ENCODE measurements at regions not wholly inside any gene's neighbourhood (a gene's known extent, or its start where the extent isn't known, plus 50 kb on each side); places are given as distances from the start of the nearest gene placed in this dataset.
"Not testable (repeated sequence)": the region's sequence is repeated elsewhere in the genome, so short reads cannot be mapped to it uniquely, and the experiment has no call there.

- intact Hi-C loops (cut with DNase I) = no loop called here
- no peak for ATAC-seq
These were observed 99.9 kb upstream of the ZNF236 start for GRCh38 chr18:76722224-76723061.

DNA sequence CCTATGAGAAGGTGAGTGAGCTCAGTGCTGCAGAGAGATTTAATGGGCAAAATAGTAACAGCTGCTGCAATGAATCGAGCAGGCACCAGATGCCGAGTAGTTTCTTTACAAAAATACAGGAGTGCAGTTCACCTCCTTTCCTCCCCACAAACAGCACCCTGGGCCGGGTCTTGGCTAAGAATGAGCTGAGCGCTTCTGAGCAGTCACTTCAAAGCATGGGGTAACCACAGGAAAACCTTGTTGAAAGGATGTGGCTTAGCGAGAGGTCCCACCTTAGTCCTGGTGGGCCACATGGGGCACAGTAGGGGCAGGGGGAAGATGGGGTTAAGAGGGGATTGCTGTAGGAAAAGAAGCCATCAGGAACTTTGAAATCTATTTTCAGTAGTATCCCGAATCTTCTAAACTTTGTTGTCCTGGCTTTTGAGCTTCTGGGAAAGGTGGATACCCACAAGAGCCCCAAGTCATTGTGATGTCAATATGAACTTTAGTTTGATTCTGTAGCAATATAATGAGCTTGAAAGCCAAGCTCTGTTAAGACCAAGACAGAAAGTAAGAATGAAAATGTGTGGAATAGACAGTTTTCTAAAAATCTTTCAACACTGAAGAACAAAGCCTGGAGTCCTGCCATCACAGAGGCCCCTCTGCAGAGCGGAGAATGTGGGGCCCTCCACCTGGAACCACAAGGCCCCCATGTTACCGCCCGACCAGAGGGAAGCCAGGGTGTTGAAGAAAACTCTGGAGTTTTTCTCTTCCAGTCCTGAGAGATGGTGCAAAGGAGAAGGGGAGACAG lies 101.0 kb upstream of the ZNF236 start:
- ATAC-seq (no peak), DNase-seq (ENCODE audit: missing footprints) (no peak)
- intact Hi-C loops (cut with DNase I) = no loop called here

More at GRCh38 chr18:76722224-76723061, 99.9 kb upstream of the ZNF236 start:
- no peak for DNase-seq (ENCODE audit: missing footprints)

DNA sequence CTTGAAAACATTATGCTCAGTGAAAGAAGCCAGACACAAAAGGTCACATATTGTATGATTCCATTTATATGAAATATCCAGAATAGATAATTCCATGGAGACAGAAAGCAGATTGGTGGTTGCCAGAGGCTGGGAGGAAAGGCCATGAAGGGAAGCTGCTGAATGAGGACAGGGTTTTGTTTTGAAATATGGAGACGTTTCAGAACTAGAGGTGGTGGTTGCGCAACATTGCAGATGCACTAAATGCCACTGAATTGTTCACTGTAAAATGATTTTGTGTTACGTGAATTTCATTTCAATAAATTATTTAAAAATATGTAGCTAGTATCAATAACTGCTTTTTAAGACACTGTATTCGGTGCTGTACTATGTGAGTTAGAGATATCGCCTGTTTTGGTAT lies 101.7 kb upstream of the ZNF236 start:
- intact Hi-C loops (cut with DNase I) = no loop called here
- ATAC-seq (no peak), DNase-seq (ENCODE audit: missing footprints) (no peak)

- ATAC-seq (no peak), DNase-seq (ENCODE audit: missing footprints) (no peak)
- intact Hi-C loops (cut with DNase I) = no loop called here
These were observed 107.2 kb upstream of the ZNF236 start for GRCh38 chr18:76715012-76715610.

- no peak for DNase-seq (ENCODE audit: missing footprints)
- no peak for ATAC-seq
- intact Hi-C loops (cut with DNase I) = no loop called here
These were observed 108.9 kb upstream of the ZNF236 start for GRCh38 chr18:76713432-76713831.

DNA sequence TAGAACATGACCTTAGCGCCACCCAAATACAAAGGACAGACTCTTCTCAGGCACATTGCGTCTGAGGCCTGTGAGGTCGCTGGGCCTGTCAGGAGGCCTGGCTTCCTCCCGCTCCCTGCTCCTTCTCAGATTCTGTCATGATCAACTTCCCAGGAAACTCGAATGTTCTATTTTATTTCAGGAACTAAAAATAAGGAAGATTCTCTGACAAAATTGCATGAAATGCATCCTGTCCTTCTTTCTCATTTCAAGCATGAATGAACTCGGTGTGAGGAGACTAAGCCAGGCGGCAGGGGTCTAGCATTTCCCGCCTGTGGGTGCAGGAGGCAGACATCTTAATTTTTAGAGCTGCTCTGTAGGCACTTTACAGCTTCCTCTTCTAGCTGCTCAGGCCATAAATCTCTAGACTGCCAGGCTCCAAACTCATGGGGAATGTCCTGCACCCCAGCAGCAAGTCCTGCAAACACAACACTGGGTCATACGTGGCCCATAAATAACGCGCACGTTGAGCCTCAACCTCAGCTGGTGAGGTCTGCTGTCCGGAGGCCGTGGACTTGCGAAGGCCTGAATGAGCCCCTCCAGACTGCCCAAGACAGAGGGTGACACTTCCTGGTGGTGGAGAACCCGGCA lies 109.7 kb upstream of the ZNF236 start:
- ATAC-seq = no peak
- no peak for DNase-seq (ENCODE audit: missing footprints)
- intact Hi-C loops (cut with DNase I) = no loop called here

- DNase-seq (ENCODE audit: missing footprints) (no peak), ATAC-seq (no peak)
- intact Hi-C loops (cut with DNase I) = no loop called here
These were observed 111.5 kb upstream of the ZNF236 start for GRCh38 chr18:76710646-76711520.

DNA sequence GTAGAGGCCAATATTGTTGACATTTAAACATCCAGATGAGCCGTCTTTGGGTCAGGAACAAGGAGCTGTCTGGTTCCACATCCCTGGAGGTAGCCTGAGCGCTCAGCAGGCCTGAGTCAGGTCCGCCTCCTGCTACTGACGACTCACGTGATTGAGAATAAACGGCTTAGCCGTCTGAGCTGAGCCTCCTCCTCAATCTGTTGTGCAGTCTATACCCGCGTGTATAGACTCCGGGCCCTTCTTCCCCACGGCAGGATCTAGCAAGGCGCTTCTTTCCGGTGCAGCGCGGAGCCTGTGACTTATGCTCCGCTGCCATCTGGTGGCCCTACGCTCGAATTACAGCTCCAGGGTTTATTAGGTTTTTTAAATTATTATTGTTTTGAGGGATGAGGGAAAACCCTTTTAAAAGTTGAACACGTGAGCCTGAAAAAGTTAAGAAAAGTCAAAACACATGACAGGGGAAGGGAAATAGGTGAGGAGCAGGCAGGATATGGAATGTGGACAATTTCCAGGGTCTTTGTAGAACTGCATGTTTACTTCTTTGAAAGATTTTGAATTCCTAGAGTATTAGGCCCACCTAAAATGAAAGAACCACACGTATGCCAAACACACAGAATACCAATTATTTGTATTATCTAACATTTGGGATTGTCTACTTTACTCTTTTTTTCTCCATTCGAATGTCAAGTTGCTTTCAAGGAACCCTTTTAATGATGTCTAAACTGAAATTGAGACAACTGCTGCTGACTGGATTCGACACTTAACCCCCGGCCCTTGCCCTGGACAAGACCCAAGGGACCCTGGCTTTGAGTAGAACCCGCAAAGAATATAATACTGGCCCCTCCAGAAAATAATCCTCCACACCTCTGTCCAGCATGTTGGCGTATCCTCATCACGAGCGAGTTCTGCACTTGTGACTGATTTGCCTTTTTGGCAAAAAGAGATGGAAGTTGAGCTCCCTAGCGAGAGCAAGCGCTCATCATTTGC lies 112.4 kb upstream of the ZNF236 start:
- intact Hi-C loops (cut with DNase I) = loop anchor here (1.0 to 10.0 kb wide), 2 partner anchors 215 to 311 kb away; partner anchors contain the start of gene ZNF516
- DNase-seq (ENCODE audit: missing footprints) (peak; percentile 89), ATAC-seq (peak; percentile 80)

DNA sequence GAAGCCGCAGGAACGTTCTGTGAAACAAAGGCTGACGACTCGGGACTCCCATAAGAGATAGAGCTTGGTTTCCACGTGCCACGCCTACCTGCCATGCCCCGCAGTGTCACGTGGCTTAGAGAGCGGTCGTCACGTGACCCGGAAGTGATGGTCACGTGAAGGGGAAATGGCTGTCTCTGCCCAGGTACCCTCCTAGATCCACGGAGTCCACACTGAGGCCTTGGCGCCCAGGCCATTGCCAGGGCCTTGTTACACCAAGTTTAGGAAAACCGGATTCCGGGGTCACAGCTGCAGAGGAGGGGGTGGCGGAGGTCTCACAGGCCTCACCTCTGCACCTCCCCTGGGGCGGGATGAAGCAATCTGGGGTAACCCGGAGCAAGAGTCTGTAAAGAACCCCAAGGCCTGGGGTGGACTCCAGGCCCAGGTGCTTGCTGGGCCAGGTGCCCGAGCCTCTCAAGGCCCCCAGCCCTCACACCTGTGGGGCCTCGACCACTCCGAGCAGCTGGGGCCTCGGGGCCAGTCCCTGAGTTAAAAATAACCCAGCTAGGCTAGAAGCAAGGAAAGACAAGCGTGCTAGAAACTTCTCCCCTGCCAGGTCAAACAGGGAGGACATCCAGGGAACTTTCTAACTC lies 113.5 kb upstream of the ZNF236 start:
- intact Hi-C loops (cut with DNase I) = loop anchor here (1.0 to 10.0 kb wide), 2 partner anchors 214 to 310 kb away; partner anchors contain the start of gene ZNF516
- no peak for DNase-seq (ENCODE audit: missing footprints)
- no peak for ATAC-seq

DNA sequence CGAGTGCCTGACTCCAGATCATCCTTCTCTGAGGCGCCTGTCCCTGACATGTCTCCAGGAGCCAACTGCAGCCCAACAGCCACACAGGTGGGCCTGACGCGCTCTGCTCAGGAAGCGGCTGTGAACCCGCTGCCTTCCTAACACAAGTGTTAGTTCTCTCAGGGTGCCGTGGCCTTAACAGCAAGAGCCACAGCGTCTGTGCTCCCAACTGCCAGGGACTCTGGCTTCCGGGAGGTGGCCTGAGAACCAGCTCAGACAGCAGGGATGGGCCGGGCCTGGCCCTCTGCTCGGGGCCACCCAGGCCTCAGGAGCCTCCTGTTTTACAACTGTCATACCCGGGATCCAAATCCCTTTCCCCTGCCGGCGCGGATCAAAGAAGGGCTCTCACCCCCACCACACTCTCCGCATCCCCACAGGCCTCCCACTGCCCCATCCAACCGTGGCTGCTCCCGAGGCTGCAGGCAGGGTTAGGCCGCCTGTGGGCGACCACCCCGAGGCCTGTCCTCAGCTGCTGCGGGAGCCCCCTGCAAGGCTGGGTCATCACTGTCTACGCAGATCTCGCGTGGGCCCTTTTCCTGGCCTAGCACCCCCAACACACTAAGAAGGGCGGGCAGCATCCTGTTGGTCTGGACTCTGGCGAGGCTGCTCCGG lies 114.2 kb upstream of the ZNF236 start:
- no peak for DNase-seq (ENCODE audit: missing footprints)
- ATAC-seq = no peak
- intact Hi-C loops (cut with DNase I) = loop anchor here (10.0 kb wide), 1 partner anchor 213 kb away; the partner anchor contains the start of gene ZNF516

DNA sequence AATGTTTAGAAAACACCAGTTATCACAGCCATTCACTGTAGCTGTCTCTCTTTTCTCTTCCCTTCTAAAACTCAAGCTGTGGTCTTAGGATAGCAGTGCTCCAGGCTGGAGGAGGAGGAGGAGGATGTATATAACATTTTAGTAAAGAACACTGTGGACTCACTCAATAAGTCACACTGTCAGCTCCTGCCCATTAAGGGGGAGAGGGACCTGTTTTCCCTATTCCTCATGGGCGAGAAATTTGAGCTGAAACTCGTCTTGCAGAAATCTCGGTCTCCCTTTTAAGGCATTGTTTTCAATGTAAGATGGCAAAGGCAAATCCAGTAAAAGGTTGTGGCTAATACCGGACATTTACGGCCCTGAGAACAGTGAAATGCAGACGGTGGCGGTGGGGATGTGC lies 114.8 kb upstream of the ZNF236 start:
- no peak for DNase-seq (ENCODE audit: missing footprints)
- intact Hi-C loops (cut with DNase I) = loop anchor here (10.0 kb wide), 1 partner anchor 213 kb away; the partner anchor contains the start of gene ZNF516
- ATAC-seq = no peak

- intact Hi-C loops (cut with DNase I) = loop anchor here (10.0 kb wide), 1 partner anchor 210 kb away; the partner anchor contains the start of gene ZNF516
- DNase-seq (ENCODE audit: missing footprints); ATAC-seq: not testable (repeated sequence)
These were observed 117.8 kb upstream of the ZNF236 start for GRCh38 chr18:76704589-76704988.

DNA sequence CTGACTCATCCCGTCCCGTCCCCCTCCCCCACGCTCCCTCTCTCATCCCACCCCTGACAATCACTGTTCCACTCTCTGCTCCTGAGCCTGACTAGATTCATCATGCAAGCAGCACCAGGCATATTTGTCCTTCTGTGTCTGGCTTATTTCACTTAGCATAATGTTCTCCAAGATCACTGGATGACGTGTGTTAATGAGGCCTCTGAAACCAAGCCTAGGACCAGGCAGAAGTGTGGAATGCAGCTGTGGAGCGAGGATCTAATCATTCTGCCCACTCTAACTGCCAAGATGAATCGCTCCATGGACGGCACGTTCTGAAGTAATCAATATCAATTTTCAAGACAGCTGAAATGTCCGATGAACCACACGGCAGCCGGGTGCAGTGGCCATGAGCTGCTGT lies 122.4 kb upstream of the ZNF236 start:
- no peak for DNase-seq (ENCODE audit: missing footprints)
- intact Hi-C loops (cut with DNase I) = loop anchor here (10.0 kb wide), 1 partner anchor 205 kb away; the partner anchor contains the start of gene ZNF516
- ATAC-seq = no peak

DNA sequence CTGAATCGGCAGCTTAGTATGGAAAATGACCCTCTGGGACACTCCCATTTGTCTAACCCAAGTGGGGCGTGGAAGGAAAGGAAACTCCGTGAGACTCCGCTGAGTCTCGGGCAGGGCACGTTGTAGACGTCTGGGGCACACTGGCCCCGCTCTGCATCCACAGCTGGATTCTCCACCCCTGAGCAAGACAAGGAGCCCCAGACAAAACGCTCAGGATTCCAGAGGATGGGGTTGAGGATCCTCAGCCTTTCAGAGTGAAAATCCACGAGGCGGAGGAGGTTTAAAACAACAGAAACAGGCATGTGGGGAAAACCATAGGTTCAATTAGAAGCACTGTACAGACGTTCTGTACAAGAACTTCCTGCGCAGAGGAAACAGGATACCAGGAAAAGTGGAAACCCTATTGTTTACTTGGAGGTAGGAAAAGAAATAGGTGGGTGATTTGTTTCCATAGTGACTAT lies 124.9 kb upstream of the ZNF236 start:
- DNase-seq (ENCODE audit: missing footprints) (no peak), ATAC-seq (no peak)
- intact Hi-C loops (cut with DNase I) = no loop called here

- ATAC-seq (no peak), DNase-seq (ENCODE audit: missing footprints) (no peak)
- intact Hi-C loops (cut with DNase I) = no loop called here
These were observed 130.6 kb upstream of the ZNF236 start for GRCh38 chr18:76691800-76692199.

Data from Right ventricle myocardium inferior (tissue), 1 donor.